HFF-Myc (cell line): ENCODE measurements at regions not wholly inside any gene's neighbourhood (a gene's known extent, or its start where the extent isn't known, plus 50 kb on each side); places are given as distances from the start of the nearest gene placed in this dataset.

Source experiments
- DNase-seq: peaks from one replicate; pipeline ENCODE4 v3.0.0-alpha.2; 2011; ENCODE audit warnings: low read depth; ENCODE audit errors: extremely low read depth
- H3K4me3 ChIP-seq: replicated peaks from 2 replicates; pipeline ENCODE4 v1.5.1; 2011; ENCODE audit warnings: low read depth, mild to moderate bottlenecking, control low read depth, low read length
- TF ChIP-seq, protein P1 (sequence below): IDR thresholded peaks from 2 replicates; pipeline ENCODE4 v1.5.1; 2012; ENCODE audit warnings: mild to moderate bottlenecking, low read depth, low read length, control low read depth; ENCODE audit errors: missing control alignments

DNA sequence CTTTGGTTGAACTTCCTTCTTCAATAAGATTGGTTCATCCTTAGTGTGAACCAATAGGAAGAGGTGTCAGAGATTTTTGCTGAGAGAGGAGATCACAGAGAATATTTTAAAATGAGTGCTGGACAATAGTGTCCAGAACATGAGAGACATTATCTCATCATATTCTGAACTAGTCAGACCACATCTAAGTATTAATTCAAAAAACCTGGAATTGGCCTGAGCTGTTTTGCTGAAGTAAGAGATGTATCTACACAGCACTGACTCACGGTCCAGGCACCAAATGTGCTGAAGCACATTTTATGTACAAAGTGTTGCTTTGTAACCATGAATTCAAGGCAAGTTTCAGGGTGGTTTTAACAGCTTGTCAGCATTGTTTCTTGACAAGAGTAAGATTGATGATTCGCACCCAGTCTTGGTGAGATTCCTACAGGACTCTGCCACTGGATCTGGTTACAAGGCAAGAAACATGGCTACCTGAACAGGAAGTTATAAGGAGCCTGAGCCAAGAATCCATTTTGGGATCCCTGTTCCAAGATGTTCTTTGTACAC is 178.2 kb upstream of the HEY2 start:
- DNase-seq: no peak
- TF ChIP-seq, protein P1, sequence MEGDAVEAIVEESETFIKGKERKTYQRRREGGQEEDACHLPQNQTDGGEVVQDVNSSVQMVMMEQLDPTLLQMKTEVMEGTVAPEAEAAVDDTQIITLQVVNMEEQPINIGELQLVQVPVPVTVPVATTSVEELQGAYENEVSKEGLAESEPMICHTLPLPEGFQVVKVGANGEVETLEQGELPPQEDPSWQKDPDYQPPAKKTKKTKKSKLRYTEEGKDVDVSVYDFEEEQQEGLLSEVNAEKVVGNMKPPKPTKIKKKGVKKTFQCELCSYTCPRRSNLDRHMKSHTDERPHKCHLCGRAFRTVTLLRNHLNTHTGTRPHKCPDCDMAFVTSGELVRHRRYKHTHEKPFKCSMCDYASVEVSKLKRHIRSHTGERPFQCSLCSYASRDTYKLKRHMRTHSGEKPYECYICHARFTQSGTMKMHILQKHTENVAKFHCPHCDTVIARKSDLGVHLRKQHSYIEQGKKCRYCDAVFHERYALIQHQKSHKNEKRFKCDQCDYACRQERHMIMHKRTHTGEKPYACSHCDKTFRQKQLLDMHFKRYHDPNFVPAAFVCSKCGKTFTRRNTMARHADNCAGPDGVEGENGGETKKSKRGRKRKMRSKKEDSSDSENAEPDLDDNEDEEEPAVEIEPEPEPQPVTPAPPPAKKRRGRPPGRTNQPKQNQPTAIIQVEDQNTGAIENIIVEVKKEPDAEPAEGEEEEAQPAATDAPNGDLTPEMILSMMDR: no peak
- no peak overlapping the region for H3K4me3 ChIP-seq

DNA sequence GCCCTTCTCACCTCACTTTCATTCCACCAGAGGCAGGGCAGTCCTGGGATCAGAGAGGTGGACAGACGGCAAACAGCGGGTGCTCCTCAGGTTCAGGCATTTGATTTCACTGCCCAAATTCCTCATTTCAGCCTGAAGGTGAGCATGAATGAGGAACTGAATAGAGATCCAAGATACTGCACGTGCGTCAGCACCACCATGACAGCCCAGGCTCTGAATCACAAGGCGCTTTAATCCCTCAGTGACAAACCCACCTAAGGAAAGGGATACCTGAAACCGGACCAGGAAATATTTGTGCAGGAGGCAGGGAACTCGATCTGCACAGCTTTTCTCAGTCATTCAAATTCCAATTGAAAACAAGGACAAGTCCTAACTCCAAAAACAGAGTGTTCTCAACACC is 174.8 kb upstream of the HEY2 start:
- no peak overlapping the region for H3K4me3 ChIP-seq
- TF ChIP-seq, protein P1: no peak
- DNase-seq: no peak

DNA sequence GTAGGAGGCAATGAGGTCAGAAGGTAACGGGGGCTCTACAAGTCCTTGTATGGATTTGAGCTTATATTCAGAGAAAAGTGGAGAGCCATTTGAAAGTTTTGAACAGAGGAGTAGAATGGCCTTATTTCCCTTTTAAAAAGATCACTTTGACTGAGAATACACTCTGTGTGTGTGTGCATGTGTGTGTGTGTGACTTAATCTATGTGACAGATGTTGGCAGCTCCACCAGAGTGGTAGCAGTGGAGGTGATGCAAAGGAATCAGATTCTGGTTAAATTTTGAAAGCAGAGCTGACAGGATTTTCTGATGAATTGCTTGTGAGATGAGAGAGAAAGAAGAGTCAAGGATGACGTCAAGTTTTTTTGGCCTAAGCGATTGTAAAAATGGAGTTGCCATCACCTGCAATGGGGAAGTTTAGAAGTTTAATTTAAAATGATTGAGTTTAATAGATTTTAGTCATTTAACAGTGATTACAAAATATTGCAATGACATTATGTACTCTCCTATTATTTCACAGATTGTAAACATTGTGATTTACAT is 172.2 kb upstream of the HEY2 start:
- TF ChIP-seq, protein P1: no peak
- no peak overlapping the region for H3K4me3 ChIP-seq
- DNase-seq: no peak

DNA sequence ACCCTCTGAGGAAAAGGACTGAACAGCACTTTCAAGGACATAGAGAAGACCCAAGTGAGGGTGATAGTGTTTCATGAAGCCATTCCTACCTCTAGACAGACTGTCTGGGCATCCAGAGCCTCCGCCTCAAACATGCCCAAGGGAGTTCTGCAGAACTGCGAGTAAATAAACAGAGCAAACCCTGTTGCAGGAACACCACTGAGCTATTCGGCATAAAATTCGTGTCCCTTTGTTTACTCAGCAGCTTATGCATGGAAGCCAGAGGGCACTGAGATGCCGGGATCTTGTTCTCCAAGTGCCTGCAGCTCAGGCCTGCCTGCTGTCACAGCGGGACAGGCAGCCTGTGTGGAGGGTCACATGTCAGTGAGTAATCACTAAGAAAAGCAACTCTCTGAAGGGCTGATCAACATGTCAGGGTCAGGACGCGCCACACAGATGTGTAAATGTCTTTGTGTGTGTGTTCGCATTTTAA is 164.9 kb upstream of the HEY2 start:
- TF ChIP-seq, protein P1: no peak
- no peak overlapping the region for H3K4me3 ChIP-seq
- DNase-seq: no peak

DNA sequence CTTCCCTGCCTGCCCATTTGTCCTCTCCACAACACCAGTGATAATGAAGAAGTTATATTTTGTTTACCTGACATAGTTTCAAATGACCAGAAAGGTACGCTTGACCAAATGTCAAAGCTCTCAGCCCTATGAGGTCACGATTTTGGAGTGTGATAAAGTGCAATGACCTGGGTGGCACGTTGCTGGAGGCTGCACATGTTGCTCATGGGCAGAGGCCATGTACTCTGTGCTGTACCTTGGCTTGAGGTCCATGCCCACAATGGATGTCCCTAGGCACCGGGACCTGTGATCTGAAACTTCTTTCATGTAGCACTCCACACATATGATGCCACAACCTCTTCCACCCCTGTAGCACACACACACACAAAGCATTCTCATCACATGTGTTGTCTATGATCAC is 164.0 kb upstream of the HEY2 start:
- TF ChIP-seq, protein P1: no peak
- no peak for DNase-seq
- H3K4me3 ChIP-seq: no peak overlapping the region

DNA sequence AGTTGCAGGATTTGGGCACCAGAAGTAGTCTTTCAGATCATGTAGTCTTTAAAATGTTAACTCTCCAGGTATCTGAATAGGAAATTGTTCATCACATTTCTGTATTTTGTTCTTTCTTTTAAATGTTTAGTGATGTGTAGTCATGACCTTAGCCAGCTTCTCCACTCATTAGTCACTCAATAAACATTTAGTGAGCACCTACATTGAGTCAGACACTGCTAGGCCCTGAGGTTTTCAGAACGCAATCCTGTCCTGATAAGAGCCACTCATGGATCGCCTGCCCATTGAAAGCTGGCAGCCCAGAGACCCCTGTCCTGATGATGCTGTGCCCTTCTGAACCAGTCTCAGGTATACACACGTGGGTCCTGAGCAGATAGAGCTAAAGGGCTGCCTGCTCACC is 163.4 kb upstream of the HEY2 start:
- H3K4me3 ChIP-seq: no peak overlapping the region
- TF ChIP-seq, protein P1: no peak
- DNase-seq: no peak

DNA sequence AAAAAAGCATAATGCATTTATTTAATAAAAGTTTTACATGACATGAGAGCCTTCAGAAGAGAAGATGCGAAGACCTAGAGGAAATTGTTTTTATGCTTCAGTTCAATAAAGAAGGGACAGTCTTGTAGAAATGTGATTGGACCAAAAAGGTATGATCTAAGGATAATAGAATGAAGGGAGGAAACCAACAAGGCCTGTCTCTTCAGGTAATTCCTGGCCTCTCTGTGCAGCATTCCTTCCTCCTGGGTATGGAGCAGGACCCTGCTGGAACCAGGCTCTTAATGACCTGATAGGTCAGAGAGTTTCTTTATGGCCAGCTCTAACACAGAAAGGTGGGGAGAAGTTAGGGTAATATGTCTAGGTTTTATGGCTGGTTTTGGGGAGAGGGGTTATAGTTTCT is 162.8 kb upstream of the HEY2 start:
- DNase-seq: no peak
- H3K4me3 ChIP-seq: no peak overlapping the region
- TF ChIP-seq, protein P1: no peak
